HuH-7 (cell line): ENCODE measurements at regions not wholly inside any gene's neighbourhood (a gene's known extent, or its start where the extent isn't known, plus 50 kb on each side); places are given as distances from the start of the nearest gene placed in this dataset.

Source experiments
- DNase-seq: peaks from one replicate; pipeline ENCODE4 v3.0.0; 2011; ENCODE audit warnings: low spot score

DNA sequence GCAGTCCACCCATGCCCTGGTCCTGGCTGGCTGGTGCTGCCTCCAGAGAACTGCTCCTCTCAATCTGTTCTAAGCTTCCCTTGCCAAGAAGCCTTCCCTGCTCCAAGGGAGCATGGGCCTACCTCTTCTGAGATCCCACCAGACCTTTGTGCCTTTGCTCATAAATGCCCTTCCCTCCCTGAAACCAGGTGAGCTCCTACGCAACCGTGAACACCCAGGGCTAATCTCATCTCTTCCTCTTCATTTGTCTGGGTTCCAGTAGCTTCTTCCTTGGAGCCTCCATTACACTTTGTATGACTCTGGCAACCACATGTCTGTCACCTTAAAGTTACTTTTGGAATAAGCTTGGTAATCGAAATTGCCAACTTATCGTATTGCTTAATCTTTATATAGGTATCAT is 270.6 kb downstream of the PBX3 start:
- no peak for DNase-seq

- DNase-seq = no peak
Measured at GRCh38 chr9:126020836-126021235, 273.7 kb downstream of the PBX3 start.

- DNase-seq = no peak
Measured at GRCh38 chr9:126023962-126024361, 276.8 kb downstream of the PBX3 start.

DNA sequence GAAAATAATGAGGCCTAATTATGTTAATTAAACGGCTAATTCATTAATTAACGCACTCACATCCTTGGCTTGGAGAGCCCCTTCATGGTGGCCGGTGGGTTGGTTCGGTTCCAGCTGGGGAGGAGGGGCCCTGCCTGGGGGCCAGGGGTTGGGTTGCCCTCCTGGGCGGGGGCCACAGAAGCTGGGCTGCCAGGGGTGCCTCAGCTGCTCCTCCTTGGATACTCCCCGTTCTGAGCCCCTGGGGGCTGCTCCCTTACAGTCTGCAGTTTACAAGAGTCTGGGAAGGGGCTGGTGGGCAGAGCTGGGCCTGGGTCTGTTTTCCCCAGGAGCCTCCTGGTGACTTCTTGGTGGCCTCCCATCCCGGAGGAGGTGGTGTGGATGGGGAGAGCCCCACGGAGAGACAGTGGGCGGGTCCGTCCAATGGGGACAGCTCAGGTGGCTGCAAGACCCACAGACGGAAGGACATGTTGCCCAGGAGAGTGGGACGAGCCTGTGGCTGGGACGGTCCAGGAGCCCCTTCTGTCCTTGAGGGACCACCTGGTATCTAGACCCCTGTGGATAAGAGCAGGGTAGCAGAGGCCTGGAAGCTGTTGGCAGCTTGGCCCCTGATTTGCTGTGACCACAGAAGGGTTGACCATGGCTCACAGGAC is 277.5 kb downstream of the PBX3 start:
- DNase-seq = no peak

GRCh38 chr9:126025991-126026390 is 278.8 kb downstream of the PBX3 start:
- no peak for DNase-seq

GRCh38 chr9:126027566-126027965 is 280.4 kb downstream of the PBX3 start:
- no peak for DNase-seq

DNA sequence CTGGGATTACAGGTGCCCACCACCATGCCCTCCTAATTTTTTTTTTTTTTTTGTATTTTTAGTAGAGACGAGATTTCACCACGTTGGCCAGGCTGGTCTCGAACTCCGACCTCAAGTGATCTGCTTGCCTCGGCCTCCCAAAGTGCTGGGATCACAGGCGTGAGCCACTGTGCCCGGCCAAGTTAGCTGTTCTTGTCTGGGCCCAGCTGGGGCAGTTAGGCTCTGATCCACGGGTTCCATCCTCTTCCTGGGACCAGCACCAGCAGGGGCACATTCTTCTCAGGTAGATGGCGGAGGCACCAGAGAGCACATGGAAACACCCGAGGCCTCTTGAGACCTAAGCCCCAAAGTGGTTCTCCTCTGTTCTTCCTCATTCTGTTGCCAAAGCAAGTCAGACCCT is 281.6 kb downstream of the PBX3 start:
- DNase-seq = no peak

DNA sequence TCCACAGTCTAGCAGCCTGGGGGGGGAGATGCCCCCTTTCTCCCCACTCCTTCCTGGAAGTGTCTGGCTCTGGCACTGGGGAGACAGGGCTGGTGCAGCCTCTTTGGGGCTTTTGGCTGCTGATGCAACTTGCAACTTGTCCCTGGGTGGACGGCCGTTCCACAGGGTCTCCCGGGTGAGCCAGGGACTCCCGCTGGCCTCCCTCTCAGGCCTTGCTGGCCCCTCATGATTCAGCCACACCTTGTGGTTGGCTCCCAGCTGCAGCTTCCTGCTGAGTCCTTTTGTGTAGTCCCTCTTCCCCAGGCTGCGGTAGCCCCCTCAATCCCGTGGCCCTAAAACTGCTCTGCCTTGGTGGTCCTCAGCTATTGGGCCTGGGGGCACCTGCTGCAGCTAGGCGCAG is 283.5 kb downstream of the PBX3 start:
- no peak for DNase-seq

DNA sequence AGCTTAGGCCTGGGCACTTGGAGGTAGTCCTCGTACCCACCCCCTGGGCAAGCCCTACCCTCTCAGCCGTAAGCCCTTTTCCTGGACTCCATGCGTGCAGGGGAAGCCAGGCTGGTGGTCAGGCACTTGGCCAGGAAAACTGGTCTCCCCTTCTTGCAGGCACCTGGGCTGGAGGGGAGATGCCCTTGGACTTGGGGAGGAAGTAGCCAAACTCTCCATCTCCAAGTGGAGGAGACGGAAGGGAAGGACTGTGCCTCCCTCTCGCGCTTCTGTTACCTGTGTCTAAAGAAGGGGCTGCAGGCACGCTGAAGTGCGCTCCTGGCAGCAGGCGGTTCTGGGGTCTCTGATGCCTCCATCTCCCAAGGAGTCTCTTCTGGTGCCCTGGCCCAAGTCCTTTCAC is 283.9 kb downstream of the PBX3 start:
- no peak for DNase-seq

DNA sequence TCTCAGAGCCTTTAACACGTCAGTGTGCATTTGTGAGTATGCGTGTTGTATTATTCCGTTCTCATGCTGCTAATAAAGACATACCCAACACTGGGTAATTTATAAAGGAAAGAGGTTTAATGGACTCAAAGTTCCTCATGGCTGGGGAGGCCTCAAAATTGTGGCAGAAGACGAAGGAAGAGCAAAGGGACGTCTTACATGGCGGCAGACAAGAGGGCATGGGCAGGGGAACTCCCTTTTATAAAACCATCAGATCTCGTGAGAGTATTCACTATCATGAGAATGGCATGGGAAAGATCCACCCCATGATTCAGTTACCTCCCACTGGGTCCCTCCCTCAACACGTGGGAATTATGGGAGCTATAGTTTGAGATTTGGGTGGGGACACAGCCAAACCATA is 285.0 kb downstream of the PBX3 start:
- no peak for DNase-seq

DNA sequence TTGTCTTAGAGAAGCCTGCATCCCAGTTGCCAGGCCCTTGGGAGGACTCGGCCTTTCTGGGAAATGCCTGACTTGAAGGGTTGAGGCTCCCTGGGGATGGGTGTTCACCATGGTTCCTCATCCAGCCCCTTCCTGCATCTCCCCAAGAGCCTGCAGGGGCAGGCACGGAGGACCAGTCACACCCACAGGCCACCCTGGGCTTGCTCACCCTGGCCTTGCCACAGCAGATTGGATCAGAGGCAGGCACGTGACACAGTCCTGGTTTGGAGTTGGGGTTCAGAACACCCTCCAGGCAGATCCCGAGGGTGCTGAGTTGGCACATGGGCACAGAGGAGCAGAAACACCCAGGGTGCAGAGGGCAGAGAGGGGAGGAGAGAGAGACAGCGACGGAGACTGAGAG is 286.1 kb downstream of the PBX3 start:
- DNase-seq = no peak

GRCh38 chr9:126033956-126034355 is 286.8 kb downstream of the PBX3 start:
- DNase-seq = no peak

- DNase-seq = no peak
Measured at GRCh38 chr9:126036881-126037291, 289.7 kb downstream of the PBX3 start.

GRCh38 chr9:126038790-126039189 is 287.8 kb upstream of the MVB12B start:
- no peak for DNase-seq

- no peak for DNase-seq
Measured at GRCh38 chr9:126043681-126044080, 282.9 kb upstream of the MVB12B start.

DNA sequence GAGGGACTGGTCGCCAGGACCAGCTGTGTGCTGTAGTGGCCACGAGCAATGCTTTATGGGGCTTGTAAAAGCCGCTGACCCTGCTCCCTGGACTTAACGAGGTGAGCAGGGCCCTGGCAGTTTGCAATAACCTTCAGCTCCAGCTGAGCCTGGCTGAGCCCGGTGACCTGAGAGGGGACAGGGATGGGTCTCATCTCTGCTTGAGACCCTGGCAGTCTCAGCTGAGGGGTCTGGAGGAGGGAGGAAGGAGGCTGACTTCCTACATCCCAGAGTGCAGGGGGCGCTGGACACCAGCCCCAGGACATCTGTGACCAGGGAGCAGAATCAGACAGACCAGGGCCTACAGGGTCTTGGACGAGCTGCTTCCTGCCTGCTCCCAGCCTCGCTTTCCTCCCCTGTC is 277.5 kb upstream of the MVB12B start:
- DNase-seq = no peak

GRCh38 chr9:126049896-126050604 is 276.6 kb upstream of the MVB12B start:
- DNase-seq = no peak

GRCh38 chr9:126050605-126050990 is 276.0 kb upstream of the MVB12B start:
- DNase-seq = no peak

DNA sequence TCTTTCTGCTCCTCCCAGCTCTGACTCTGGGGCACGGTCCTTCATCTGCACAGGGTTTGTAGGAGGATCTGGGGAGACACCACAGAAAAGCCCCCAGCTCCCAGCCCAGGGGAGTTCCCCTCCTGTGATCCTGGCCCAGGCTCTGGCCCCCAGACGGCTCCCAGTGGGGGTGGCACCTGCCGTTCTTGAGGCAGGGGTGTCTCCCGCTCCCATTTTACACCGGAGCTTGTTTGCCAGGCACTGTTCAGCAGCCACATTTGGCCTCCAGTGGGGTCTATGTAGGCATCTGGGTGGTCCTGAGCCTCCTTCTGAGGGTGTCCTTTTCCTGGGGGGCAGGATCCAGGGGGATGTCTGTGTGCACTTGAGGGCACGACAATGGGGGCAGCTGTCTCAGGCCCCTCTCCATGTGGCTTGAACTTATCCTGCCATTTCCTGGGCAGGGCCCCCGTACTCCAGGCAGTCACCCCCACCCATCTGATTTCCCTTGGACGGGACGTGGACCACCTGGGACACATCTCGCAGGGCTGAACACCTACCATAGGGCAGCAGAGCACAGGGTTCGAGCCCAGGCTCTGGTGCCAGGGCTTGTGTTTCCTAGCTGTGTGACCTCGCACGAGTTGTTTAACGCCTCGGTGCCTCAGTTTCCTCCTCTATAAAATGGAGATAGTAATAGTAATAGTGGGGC is 275.0 kb upstream of the MVB12B start:
- no peak for DNase-seq

DNA sequence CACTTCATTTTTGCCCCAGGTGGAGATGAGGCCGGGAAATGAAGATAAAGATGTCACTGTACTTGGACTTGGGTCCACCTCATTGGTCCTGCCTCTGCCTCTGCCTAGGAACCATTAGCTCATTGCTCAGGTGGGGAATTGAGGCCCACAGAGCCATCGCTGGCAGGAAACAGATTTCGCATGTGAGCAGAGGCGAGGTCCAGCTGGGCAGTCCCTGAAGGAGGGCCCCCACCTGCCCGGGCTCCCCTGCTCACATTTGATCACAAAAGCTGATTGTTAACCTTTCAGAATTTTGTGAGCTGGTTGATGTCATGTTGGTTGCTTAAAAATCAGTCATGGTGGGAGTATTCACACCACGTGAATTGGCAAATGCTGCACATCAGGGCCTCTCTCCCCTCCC is 273.8 kb upstream of the MVB12B start:
- no peak for DNase-seq

DNA sequence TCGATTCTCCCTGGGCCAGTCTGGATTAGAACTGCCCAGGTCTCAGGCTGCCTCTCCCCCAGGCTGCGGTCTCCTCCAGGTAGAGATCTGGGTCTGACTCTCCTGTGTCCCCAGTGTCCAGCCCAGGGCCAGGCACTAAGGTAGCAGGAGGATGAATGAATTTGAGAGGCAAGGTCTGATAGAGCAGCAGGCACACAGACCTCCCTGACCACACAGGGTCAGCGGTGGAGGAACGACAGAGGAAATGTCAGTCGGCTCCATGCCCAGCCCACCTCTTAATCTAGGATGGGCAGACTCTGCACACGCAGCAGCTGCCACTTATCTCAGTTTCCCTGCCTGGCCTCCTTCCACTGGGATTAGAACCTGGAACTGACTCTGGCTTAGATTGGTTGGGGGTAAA is 272.7 kb upstream of the MVB12B start:
- DNase-seq = no peak

- no peak for DNase-seq
Measured at GRCh38 chr9:126055381-126055985, 271.1 kb upstream of the MVB12B start.
